NCI-H187 treated with DMSO at 0.1 percent for 48 hours (cell line): ENCODE measurements at regions not wholly inside any gene's neighbourhood (a gene's known extent, or its start where the extent isn't known, plus 50 kb on each side); places are given as distances from the start of the nearest gene placed in this dataset.
"Not testable (repeated sequence)": the region's sequence is repeated elsewhere in the genome, so short reads cannot be mapped to it uniquely, and the experiment has no call there.

Source experiments
- DNase-seq: peaks from one replicate; lab custom pipeline; 2025; lab: John Stamatoyannopoulos, UW

GRCh38 chr2:128510701-128511397 lies 192.2 kb upstream of the HS6ST1 start:
- no peak for DNase-seq

- DNase-seq = no peak
Observed at GRCh38 chr2:128511731-128512378, 193.2 kb upstream of the HS6ST1 start.

GRCh38 chr2:128512379-128513115 lies 193.9 kb upstream of the HS6ST1 start:
- no peak for DNase-seq

GRCh38 chr2:128513116-128513960 lies 194.7 kb upstream of the HS6ST1 start:
- no peak for DNase-seq

- DNase-seq = no peak
Observed at GRCh38 chr2:128513961-128514283, 195.3 kb upstream of the HS6ST1 start.

GRCh38 chr2:128514555-128514955 lies 195.9 kb upstream of the HS6ST1 start:
- no peak for DNase-seq

- no peak for DNase-seq
Observed at GRCh38 chr2:128516938-128517337, 198.3 kb upstream of the HS6ST1 start.

- DNase-seq = not testable (repeated sequence)
Observed at GRCh38 chr2:128519028-128519427, 200.4 kb upstream of the HS6ST1 start.

GRCh38 chr2:128519517-128520215 lies 201.0 kb upstream of the HS6ST1 start:
- no peak for DNase-seq

- no peak for DNase-seq
Observed at GRCh38 chr2:128520340-128520739, 201.7 kb upstream of the HS6ST1 start.

GRCh38 chr2:128520791-128521190 lies 202.1 kb upstream of the HS6ST1 start:
- no peak for DNase-seq

- DNase-seq = no peak
Observed at GRCh38 chr2:128521482-128521881, 202.8 kb upstream of the HS6ST1 start.

- DNase-seq = no peak
Observed at GRCh38 chr2:128522829-128523228, 204.2 kb upstream of the HS6ST1 start.

- no peak for DNase-seq
Observed at GRCh38 chr2:128523457-128523856, 204.8 kb upstream of the HS6ST1 start.

GRCh38 chr2:128524183-128524582 lies 205.5 kb upstream of the HS6ST1 start:
- DNase-seq = no peak

GRCh38 chr2:128525653-128526052 lies 207.0 kb upstream of the HS6ST1 start:
- no peak for DNase-seq

GRCh38 chr2:128526455-128526976 lies 207.8 kb upstream of the HS6ST1 start:
- DNase-seq = no peak

- DNase-seq = no peak
Observed at GRCh38 chr2:128528133-128528532, 209.5 kb upstream of the HS6ST1 start.

- no peak for DNase-seq
Observed at GRCh38 chr2:128530025-128530573, 211.4 kb upstream of the HS6ST1 start.

- DNase-seq = no peak
Observed at GRCh38 chr2:128531856-128532255, 213.2 kb upstream of the HS6ST1 start.

- DNase-seq = no peak
Observed at GRCh38 chr2:128533101-128533500, 214.4 kb upstream of the HS6ST1 start.
